Inflammatory macrophage treated with lipopolysaccharide for 1 hour (primary cell): ENCODE measurements at regions not wholly inside any gene's neighbourhood (a gene's known extent, or its start where the extent isn't known, plus 50 kb on each side); places are given as distances from the start of the nearest gene placed in this dataset.

Experiments used
- DNase-seq, 2 donors: peaks; one replicate each; pipeline ENCODE4 v3.0.0-alpha.2; 2020 to 2022

DNA sequence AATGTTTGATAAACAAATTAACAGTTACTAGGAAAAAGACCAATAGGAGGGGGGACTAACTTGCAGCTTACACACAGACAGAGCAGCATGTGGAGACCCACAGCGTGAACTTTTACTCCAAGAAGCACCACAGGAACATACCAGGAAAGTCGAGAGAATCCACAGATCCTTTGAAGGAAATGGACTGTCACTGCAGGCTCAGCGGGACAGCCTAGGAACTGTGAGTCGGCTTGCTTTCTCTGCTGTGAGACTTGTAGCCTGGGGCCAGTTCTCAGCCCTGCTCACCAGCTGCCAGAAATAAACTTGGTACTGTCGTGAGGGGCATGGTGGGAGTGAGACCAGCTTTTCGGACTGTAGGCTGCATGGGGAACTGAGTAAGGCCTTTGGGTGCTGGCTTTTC lies 1211.5 kb downstream of the PCDH17 start:
- no peak for DNase-seq

- no peak for DNase-seq
Observed at GRCh38 chr13:58843567-58843966, 1212.0 kb downstream of the PCDH17 start.

GRCh38 chr13:58850161-58850560 lies 1218.6 kb downstream of the PCDH17 start:
- DNase-seq, result no peak

DNA sequence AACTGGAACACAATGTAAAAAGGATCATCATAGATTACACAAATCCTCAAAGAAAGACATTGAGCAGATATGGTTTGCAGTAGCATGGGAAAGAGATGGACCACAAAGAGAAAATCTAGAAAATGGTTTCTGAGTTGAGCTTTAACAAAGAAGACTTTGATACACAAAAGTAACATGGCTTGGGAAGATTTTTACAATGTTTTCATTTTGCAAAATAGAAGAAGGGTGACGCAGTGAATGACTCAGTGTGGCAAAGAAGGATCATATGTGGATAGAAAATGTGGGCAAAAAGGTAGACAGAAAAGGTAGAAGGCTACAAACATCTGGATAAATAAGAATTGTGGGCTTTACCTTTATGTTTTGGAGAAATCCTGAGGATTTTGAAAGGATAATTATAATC lies 1220.5 kb downstream of the PCDH17 start:
- DNase-seq, result no peak

DNA sequence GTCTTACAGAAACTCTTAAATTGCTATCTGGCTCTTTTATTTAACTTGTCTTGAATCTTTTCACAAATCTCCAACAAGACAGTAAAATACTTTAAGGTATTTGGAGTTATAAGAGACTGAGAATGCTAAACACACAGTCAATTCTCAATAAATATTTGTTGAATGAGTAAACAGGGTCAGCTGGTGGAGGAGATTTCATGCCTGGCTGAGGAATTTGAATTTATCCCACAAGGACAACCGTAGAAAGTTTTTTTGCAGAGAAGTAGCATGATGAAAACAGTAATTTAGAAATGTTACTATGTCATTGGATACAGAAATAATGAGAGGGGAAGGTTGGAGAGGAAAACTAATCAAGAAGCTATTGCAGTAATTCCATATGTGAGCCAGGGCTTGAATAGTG lies 1223.7 kb downstream of the PCDH17 start:
- no peak for DNase-seq

DNA sequence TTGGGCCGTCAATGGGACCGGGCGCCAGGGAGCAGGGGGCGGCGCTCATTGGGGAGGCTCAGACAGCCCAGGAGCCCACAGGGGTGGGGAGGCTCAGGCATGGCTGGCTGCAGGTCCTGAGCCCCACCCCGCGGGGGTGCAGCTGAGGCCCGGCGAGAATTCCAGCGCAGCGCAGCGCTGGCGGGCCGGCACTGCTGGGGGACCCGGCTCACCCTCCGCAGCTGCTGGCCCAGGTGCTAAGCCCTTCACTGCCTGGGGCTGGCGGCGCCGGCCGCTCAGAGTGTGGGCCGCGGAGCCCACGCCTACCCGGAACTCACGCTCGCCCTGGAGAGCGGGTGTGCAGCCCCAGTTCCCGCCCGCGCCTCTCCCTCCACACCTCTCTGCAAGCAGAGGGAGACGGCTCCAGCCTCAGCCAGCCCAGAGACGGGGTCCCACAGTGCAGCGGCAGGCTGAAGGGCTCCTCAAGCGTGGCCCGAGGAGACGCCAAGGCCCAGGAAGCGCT lies 1227.4 kb downstream of the PCDH17 start:
- DNase-seq, result no peak

DNA sequence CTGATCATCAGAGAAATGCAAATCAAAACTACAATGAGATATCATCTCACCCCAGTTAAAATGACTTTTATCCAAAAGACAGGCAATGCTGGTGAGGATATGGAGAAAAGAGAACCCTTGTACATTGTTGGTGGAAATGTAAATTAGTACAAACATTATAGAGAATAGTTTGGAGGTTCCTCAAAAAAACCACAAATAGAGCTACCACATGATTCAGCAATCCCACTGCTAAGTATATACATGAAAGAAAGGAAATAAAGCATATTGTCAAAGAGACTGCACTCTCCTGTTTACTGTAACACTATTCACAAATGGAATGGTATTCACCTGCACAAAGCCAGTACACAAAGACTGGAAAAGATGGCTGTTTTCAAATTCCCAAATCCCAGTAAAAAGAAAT lies 1233.7 kb downstream of the PCDH17 start:
- DNase-seq, result no peak

DNA sequence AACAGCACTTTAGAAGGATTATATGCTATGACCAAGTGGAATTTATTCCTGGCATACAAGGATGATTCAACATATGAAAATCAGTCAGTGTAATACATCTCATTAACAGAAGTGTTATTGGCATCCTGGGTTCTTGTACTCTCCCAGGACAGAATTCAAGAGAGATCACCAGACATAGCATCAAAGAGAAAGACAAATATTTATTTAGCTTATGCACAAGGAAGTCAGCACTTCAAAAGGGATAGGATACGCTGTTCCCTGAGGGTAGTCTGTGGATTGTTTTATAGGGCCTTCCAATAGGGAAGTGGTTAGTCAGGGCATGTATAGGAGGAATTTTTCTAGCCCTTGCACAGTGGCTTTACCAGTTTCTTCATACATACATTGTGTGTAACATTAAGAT lies 1238.0 kb downstream of the PCDH17 start:
- DNase-seq, result no peak

DNA sequence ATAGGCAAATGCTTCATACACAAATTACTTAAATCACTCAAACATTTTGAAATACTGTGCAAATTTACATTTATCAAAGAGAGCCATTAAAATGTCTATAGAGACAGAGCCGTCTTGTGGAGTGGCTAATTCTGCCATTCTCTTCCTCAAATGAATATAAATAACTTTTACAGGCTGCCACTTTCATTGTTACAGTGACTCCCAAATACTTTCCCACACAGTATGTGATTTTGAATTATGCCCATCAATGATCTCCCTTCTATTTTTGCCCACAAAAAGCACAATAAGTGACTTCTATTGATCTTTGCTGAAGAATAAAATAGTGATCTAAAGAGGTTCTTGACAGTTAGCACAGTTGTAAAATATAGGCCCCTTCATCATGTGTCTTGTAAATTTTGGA lies 1244.9 kb downstream of the PCDH17 start:
- no peak for DNase-seq

- no peak for DNase-seq
Observed at GRCh38 chr13:58879114-58879513, 1247.6 kb downstream of the PCDH17 start.

DNA sequence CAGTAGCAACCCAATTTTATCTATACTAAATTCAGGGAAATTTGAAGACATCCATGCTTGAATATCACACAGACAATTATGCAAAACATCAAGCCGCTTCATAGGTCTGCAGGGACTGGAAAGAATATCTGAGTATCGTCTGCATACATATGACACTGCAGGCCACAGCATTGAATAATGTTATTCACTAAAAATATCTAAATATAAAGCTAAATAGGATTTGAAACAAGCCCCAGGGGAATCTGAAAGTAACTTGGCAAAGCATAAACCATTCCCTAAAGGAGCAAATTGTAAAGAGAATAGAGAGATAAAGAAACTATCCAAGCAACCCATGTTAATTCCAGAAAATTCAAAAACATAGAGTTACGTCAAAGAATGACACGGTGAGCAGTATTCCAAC lies 1251.0 kb downstream of the PCDH17 start:
- no peak for DNase-seq

- DNase-seq, result no peak
Observed at GRCh38 chr13:58883405-58883804, 1251.9 kb downstream of the PCDH17 start.

DNA sequence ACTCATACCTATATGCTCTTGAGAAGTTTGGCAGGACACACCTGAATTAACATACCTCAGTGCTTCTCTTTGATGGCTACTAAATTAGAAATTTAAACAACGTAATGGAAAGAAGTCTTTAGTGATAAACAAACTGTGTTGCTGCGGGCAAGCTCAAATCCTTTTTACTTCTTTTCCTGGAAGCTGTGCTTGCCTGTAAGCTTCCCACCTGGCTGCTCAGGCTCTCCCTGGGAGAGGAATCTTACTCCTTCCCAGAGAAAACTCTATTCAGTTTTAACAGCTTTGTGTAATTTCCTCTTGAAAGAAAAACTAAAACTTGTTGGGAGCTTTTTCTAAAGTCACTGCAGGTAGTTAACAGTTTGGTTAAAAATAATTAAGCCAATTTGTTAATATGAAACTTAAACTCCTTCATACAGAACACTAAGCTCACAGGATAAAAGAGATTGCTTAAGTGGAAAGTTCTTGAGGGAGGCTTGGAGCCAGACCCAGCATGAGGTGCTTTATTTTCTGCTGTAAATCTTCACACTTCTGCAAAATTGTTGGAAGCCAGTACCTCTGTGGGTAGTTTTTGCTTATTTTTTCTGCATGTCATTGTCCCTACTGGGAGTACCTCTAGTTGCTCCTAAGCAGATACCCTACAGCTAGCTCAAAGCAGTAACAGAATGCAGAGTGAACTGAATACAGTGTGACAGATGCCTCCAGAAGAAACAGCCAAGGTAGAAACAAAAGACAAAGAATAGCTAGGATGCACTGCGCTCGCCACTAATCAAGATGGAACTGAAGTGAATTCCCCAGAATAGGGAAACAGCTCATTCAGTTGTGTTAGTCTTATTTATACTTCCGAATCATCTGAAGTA lies 1253.0 kb downstream of the PCDH17 start:
- DNase-seq, result no peak

GRCh38 chr13:58889474-58889873 lies 1257.9 kb downstream of the PCDH17 start:
- no peak for DNase-seq

DNA sequence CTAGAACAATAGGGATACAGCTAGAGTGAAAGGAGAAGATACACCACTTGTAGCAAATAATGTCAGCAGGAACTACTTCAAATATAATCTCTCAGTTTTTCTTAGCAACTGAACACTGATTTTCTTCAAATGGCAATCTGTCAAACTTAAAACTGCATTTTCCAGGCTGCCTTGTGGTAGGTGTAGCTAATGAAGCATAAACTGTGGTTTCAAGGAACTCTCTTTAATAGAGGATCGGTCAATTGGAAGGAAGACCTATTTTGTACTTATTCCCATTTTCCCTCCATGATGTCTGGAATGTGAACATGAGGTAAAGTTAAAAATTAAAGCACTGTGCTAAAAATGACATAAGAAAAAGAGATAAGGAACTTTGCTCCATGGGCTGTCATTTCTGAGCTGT lies 1261.9 kb downstream of the PCDH17 start:
- DNase-seq, result no peak

GRCh38 chr13:58906329-58907007 lies 1257.3 kb downstream of the DIAPH3 start:
- DNase-seq, result no peak

DNA sequence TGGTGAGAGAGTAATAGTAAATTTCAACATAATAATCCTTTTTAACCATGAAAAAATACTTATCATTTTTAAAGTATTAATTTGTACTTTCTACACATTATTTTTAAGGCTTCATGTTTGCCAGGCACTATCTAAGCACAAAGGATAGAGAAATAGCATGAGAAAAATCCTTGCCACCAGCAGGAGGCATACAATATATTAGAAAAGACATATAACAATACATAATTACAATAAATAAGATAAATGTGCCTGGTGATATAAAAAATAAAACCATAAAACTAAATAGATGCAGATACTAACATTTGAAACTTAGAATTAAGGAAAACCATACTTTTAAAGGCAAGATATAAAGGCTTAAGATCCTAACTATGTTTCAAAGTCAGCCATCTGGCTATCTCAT lies 1256.4 kb downstream of the DIAPH3 start:
- DNase-seq, result no peak

DNA sequence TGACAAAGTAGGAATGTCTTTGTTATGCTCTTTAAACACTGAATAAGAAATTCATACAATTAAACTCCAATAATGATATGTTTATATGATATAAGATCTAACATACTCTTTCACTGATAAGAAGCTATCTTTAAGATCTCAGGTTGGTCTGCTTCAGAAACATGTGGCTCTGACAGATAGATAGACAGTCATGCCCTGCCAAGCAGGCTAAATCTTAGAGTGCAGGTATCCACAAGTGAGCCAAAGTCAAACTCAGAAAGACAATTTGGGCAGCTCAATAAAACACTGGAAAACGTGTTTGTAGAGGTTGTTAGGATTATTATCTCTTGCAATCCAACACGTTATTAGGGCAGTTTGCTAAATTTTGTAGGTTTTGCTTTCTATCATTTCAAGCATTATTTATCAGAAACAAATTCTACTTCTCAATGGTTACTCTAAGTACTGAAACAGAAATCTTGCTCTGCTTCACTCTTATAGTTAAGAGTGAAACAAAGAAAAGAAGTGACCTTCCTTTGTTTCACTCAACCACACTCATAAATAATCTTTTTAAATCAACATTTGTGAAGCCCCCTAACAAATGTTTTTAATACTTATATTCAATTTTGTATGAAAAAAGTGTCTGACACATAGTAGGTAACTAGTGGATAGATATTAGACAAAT lies 1255.6 kb downstream of the DIAPH3 start:
- no peak for DNase-seq

DNA sequence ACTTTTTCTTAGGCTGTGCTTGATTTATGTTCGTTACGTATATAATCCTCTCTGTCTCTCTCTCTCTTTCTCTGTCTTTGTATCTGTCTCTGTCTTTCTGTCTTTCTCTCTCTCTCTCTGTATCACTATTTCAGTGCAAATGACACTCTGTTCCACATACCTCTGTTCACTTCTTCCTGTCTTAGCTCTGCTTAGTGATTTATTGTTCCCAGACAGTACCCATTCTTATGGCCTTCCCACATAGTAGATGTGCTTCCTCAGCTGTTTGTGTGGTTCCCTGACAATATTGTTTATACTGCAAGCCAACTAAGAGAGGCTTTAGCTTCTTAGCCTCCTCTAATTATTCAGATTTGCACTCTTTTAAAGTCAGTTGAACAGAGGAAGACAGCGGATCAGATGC lies 1244.2 kb downstream of the DIAPH3 start:
- DNase-seq, result no peak

- no peak for DNase-seq
Observed at GRCh38 chr13:58921129-58921528, 1242.6 kb downstream of the DIAPH3 start.

- no peak for DNase-seq
Observed at GRCh38 chr13:58926858-58927257, 1236.9 kb downstream of the DIAPH3 start.

GRCh38 chr13:58933475-58933874 lies 1230.3 kb downstream of the DIAPH3 start:
- no peak for DNase-seq

DNA sequence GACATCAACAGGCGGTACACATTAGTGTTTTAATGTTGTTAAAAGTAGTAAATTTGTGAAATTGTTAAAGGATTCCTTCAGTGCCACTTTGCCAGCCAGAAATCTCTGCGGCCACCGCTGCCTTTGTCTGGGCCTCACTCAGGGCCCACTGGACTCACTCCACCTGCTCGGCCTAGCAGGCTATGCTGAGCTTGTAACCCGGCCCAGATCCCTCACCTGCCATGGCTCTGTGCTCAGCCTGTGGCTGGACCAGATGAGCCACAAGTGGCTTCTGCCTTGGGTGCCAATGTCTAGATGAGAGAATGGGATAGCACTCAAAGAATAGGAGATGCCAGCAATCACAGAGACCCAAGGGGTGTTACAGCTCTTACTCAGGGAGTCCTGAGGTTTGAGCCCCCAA lies 1228.0 kb downstream of the DIAPH3 start:
- DNase-seq, result no peak

GRCh38 chr13:58946274-58946673 lies 1217.5 kb downstream of the DIAPH3 start:
- DNase-seq, result no peak
